ENCODE measurements at regions not wholly inside any gene's neighbourhood (a gene's known extent, or its start where the extent isn't known, plus 50 kb on each side); places are given as distances from the start of the nearest gene placed in this dataset.
A peak's percentile ranks its signal among the peaks of the same experiment; 100 is the strongest.

GRCh38 chr6:105794870-105795269, 291.3 kb upstream of the PRDM1 start:
- WGBS, result 88% methylated on average over 5 of the region's 5 CpGs
- TF ChIP-seq ZBTB33 (IDR thresholded peaks at IDR 0.05), result no peak
- no peak for TF ChIP-seq JUND (IDR thresholded peaks at IDR 0.05)
- TF ChIP-seq NR2F2 (IDR thresholded peaks at IDR 0.05), result no peak
- no peak for TF ChIP-seq MAX (IDR thresholded peaks at IDR 0.05)
- no peak for TF ChIP-seq TAF1 (conservative IDR thresholded peaks at IDR 0.05)
- TF ChIP-seq RAD21 (IDR thresholded peaks at IDR 0.05), result no peak
- no peak for TF ChIP-seq FOXA2 (IDR thresholded peaks at IDR 0.05)
- no peak for TF ChIP-seq CTCF (IDR thresholded peaks at IDR 0.05; ENCODE audit: low read depth, low read length, missing input control)
- TF ChIP-seq HNF4A (conservative IDR thresholded peaks at IDR 0.05), result no peak
- no peak for TF ChIP-seq FOXA1 (IDR thresholded peaks at IDR 0.05)
- no peak for TF ChIP-seq YY1 (IDR thresholded peaks at IDR 0.05)
- no peak for TF ChIP-seq EGR1 (IDR thresholded peaks at IDR 0.05; ENCODE audit: low read depth in 2 of 2)
- TF ChIP-seq RXRA (IDR thresholded peaks at IDR 0.05), result no peak
- TF ChIP-seq ATF3 (IDR thresholded peaks at IDR 0.05), result no peak
- TF ChIP-seq GABPA (IDR thresholded peaks at IDR 0.05 in 1 of 2, conservative IDR thresholded peaks at IDR 0.05 in 1 of 2), result no peak
- no peak for TF ChIP-seq SP1 (IDR thresholded peaks at IDR 0.05)

GRCh38 chr6:105794239-105794638, 291.9 kb upstream of the PRDM1 start:
- peak overlapping the region; percentile 64 to 79 for H3K27ac ChIP-seq (ENCODE audit: low read depth in 1 of 2, low read length in 2 of 2)
- TF ChIP-seq TAF1 (conservative IDR thresholded peaks at IDR 0.05) (no peak), RXRA (IDR thresholded peaks at IDR 0.05) (peak; percentile 96 to 98), MAX (IDR thresholded peaks at IDR 0.05) (peak; percentile 92), ATF3 (IDR thresholded peaks at IDR 0.05) (peak; percentile 58), ZBTB33 (IDR thresholded peaks at IDR 0.05) (peak; percentile 78), JUND (IDR thresholded peaks at IDR 0.05) (peak; percentile 85 to 88), SP1 (IDR thresholded peaks at IDR 0.05) (peak; percentile 98), YY1 (IDR thresholded peaks at IDR 0.05) (peak; percentile 77), FOXA1 (IDR thresholded peaks at IDR 0.05) (peak; percentile 57), CTCF (IDR thresholded peaks at IDR 0.05; ENCODE audit: low read depth, low read length, missing input control) (no peak), REST (IDR thresholded peaks at IDR 0.05) (peak; percentile 76), EGR1 (IDR thresholded peaks at IDR 0.05; ENCODE audit: low read depth in 2 of 2) (peak; percentile 53 to 72), GABPA (IDR thresholded peaks at IDR 0.05 in 1 of 2, conservative IDR thresholded peaks at IDR 0.05 in 1 of 2) (no peak), FOXA2 (IDR thresholded peaks at IDR 0.05) (no peak), RAD21 (IDR thresholded peaks at IDR 0.05) (peak; percentile 64 to 75)

More at GRCh38 chr6:105794870-105795269, 291.3 kb upstream of the PRDM1 start:
- H3K9ac ChIP-seq (ENCODE audit: low read depth in 1 of 2, low read length in 2 of 2), result no peak overlapping the region
- no peak overlapping the region for H3K4me3 ChIP-seq (ENCODE audit: low read depth in 1 of 3, low read length in 3 of 3)
- DNase-seq (ENCODE audit: low spot score), result no peak
- no peaks in the 10 kb centered on the region for H3K36me3 ChIP-seq (ENCODE audit: control insufficient read depth in 4 of 4, insufficient read depth in 3 of 4, low read depth in 1 of 4, low read length in 3 of 4)
- peak overlapping the region; percentile 64 to 79 for H3K27ac ChIP-seq (ENCODE audit: low read depth in 1 of 2, low read length in 2 of 2)
- H3K27me3 ChIP-seq (ENCODE audit: control insufficient read depth in 4 of 4, insufficient read depth in 4 of 4, low read length in 3 of 4), result no peaks in the 10 kb centered on the region
- H3K4me1 ChIP-seq (ENCODE audit: control insufficient read depth in 4 of 4, insufficient read depth in 4 of 4, low read length in 3 of 4), result peaks cover 13 to 81% (median 62%) of the 10 kb centered on the region in 4 donors
- no peaks in the 10 kb centered on the region for H3K9me3 ChIP-seq (ENCODE audit: control insufficient read depth in 4 of 4, low read length in 3 of 4)

More at GRCh38 chr6:105794239-105794638, 291.9 kb upstream of the PRDM1 start:
- Histone ChIP-seq H3K4me3 (ENCODE audit: low read depth in 1 of 3, low read length in 3 of 3) (no peak overlapping the region), H3K9ac (ENCODE audit: low read depth in 1 of 2, low read length in 2 of 2) (no peak overlapping the region), H3K4me1 (ENCODE audit: control insufficient read depth in 4 of 4, insufficient read depth in 4 of 4, low read length in 3 of 4) (peaks cover 13 to 78% (median 59%) of the 10 kb centered on the region in 4 donors), H3K36me3 (ENCODE audit: control insufficient read depth in 4 of 4, insufficient read depth in 3 of 4, low read depth in 1 of 4, low read length in 3 of 4) (no peaks in the 10 kb centered on the region), H3K27me3 (ENCODE audit: control insufficient read depth in 4 of 4, insufficient read depth in 4 of 4, low read length in 3 of 4) (no peaks in the 10 kb centered on the region), H3K9me3 (ENCODE audit: control insufficient read depth in 4 of 4, low read length in 3 of 4) (no peaks in the 10 kb centered on the region)
- WGBS, result 13% methylated on average over 5 of the region's 5 CpGs
- no peak for DNase-seq (ENCODE audit: low spot score)
